GM19025 (cell line): ENCODE measurements at regions not wholly inside any gene's neighbourhood (a gene's known extent, or its start where the extent isn't known, plus 50 kb on each side); places are given as distances from the start of the nearest gene placed in this dataset.

Experiments used
- ATAC-seq: cut with Tn5 transposase; IDR thresholded peaks from one replicate; pipeline ENCODE4 v1.9.1; 2021; ENCODE audit warnings: mild to moderate bottlenecking, low read depth, moderate library complexity; ENCODE audit not compliant: unreplicated experiment

GRCh38 chr13:40230833-40231266 is 435.6 kb downstream of the FOXO1 start:
- no peak for ATAC-seq

- ATAC-seq: no peak
These were observed 435.1 kb downstream of the FOXO1 start for GRCh38 chr13:40231311-40231710.

DNA sequence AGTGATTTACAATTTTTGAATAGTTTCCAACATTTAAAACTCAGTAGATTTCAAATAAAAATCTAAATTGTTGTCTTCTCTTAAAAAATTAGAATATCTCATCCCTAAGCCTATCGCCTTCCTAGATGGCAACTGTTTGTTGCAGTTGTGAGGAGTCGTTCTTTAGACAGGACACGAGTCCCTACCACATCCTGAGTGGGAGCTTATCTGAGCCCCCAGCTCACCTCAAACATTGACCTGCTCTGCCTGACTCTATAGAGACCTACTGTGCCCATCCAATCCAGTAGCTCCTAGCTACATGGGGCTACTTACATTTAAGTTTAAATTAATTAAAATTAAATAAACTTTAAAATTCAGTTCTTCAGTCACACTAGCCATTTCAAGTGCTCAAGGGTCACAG is 434.7 kb downstream of the FOXO1 start:
- no peak for ATAC-seq

GRCh38 chr13:40232311-40233040 is 434.0 kb downstream of the FOXO1 start:
- no peak for ATAC-seq

GRCh38 chr13:40233731-40234195 is 432.7 kb downstream of the FOXO1 start:
- no peak for ATAC-seq

GRCh38 chr13:40235160-40235796 is 431.2 kb downstream of the FOXO1 start:
- no peak for ATAC-seq

DNA sequence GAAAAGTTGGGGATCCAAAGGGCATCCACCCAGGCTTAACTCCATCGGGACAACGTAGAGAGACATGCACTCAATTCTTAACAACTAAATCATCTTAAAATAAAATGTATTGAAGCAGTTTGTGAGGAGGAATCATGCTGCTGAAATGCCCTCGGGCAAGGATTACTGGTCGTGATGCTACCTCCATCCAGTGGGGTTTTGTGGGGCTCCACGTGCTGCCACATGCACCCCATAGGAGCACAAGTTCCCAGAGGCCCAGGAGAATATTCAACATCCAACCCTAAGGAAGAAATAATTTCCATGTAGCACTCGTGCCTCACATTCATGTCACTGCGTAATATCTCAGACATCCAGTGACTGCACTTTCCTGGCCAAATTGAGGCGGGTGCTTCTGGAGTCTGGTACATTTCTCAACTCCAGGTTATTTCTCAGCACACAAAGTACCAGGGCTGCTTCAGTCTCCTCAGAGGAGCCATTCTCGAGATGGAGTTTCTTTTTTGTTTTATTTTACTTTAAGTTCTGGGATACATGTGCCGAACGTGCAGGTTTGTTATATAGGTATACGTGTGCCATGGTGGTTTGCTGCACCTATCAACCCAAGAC is 429.8 kb downstream of the FOXO1 start:
- no peak for ATAC-seq

DNA sequence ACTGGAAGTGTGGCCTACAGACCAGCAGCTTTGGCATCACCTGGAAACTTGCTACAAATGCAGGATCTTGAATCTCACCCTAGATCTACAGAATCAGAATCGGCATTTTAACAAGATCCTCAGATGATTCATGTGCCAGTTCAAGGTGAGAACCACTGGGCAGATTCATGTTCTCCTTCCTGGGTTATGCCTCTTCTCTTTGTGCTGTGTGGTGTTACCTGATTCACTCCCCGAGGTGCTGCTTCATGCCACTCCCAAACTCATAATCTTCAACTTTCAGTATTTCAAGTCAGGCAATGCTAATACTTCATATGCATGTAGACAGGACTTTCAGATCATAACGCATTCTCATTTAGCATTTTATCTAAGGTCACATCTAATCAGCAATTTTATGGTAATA is 427.7 kb downstream of the FOXO1 start:
- ATAC-seq: no peak

DNA sequence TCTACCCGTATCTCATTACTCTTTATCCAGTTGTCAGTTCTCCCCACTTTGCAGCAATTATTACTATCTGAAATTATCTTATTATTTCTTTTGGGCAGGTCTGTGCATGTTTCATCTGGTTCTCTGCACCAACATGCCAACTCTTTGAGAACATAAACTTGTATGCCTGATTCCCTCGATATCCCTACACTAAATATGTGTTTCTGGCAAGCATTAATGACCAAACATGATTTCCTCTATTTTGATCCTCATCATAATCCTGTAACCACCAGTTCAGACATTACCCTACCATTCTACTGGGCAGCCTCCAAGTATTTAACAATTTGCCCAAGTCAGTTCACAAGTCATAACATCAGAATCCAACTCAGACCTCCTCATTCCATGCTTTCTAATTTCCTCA is 426.1 kb downstream of the FOXO1 start:
- ATAC-seq: no peak

- no peak for ATAC-seq
These were observed 425.2 kb downstream of the FOXO1 start for GRCh38 chr13:40241125-40241798.

GRCh38 chr13:40243047-40243446 is 423.4 kb downstream of the FOXO1 start:
- ATAC-seq: no peak

DNA sequence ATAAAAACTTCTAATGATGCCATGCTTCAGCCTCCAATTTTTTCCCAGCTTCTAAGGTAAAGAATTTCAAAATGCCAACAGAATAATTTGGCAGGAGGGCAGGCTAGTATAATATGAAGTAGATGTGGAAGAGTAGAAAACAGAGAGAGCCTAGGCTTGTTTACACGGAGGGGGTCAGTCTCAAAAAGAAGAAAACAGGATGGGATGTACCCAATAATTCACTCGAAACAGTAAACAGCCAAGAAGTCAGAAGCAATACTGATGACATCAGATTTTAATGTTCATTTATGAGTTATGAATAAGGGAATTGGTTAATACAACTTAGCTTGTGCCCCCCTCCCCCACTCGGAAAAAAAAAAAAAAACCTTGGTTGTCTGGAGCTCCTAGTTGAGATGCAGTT is 422.5 kb downstream of the FOXO1 start:
- ATAC-seq: no peak

DNA sequence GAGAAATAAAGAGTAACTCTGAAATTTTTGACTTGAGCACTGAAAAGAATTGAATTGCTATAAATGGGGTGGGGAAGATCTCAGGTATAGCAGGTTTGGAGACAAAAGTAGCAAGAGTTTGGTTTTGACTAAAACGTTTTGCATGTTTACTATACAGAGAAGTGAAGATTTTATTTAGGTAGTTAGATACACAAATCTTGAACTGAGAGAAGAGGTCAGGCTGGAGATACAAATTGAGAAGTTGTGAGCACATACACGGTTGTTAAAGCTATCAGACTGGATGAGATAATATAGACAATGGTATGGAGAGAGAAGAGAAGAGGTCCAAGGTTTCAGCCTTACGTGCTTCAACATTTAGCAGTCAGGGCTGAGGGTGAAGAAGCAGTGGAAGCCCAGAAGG is 420.9 kb downstream of the FOXO1 start:
- ATAC-seq: no peak

DNA sequence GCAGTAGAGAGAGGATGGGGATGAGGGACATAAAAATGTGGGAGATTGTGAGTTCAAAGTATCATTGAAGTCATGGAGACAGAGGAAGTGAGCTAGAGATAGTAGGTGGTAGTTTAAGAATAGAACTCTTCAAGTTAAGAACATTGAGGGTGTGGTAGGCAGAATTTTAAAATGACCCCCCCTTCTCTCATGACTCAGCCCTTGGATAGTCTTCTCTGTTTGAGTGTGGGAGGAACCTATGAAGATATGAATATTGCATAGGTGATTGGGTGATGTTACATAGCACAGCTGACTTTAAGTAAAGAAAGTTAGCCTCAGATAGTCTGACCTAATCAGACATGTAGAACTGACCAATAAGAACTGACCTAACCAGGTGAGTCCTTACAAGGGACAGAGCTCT is 418.6 kb downstream of the FOXO1 start:
- no peak for ATAC-seq

DNA sequence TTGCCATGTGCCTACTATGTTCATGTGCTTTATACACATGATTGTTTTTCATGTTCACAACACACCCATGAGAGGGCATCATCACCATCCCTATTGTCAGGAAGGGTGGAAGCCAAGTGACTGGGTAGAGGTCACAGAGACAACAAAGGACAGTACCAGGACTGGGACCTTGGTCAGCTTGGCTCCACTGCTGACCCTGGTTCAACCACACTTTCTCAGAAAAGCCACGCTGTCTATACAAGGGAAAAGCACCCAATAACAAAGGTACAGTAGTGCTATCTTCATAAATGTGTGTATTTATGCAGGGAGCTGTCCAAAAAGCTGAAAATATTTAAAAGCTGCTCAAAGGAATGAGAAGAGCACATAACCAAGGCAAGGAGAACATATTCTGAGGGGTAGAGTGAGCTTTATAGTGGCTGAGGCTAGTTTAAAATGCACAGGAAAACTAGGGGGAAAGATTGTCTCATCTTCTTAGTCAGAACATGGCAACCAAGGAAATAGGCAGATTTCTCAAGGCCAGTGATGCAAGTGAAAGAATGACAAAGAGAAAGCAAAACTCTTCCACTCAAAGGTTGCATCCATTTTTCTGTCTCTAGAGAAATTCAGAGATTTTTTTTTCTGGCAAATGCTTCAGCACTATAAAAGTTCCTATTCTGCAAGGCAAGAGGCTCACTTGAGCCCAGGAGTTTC is 415.0 kb downstream of the FOXO1 start:
- no peak for ATAC-seq

DNA sequence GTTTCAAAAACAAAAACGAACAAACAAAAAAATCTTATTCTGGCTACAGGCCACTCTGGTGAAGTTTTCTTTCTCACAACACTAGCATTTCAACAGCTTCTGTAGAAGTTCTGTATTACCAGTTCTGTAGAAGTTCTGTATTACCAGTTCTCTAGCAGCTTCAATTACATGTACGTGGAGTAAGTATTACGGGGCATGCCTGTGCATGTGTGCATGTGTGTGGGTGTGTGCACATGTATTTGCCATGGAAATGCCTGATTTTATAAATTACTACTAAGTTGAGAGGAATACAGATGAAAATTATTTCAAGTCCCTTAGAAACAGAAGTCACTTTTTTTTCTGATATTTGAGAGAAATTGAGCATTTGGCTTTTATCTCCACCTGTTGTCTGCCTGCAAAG is 414.2 kb downstream of the FOXO1 start:
- ATAC-seq: no peak

- ATAC-seq: no peak
These were observed 413.8 kb downstream of the FOXO1 start for GRCh38 chr13:40252676-40253075.

GRCh38 chr13:40254394-40254793 is 412.0 kb downstream of the FOXO1 start:
- ATAC-seq: no peak

GRCh38 chr13:40255551-40255950 is 410.9 kb downstream of the FOXO1 start:
- no peak for ATAC-seq

GRCh38 chr13:40259899-40260298 is 406.5 kb downstream of the FOXO1 start:
- ATAC-seq: no peak

DNA sequence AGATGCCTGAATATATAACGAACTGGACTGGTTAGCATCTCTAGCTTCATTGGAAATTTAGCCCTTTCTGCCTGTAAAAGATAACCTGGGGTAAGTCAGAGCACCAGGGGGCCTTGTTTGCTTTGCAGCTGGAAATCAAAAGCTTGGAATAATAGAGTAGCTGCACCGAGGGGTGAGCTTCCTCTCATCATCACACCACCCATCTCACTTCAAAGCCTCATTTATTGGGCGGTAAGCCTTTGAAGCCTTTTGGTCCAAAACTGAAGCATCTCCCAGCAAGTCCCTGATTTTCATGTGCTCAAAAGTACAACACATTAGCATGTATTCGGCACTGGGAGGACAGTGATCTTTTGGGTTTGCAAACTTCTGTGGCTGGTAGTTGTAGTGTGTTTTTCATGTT is 405.1 kb downstream of the FOXO1 start:
- ATAC-seq: no peak
